Keratinocyte (primary cell): ENCODE measurements at regions not wholly inside any gene's neighbourhood (a gene's known extent, or its start where the extent isn't known, plus 50 kb on each side); places are given as distances from the start of the nearest gene placed in this dataset.

Source experiments
- DNase-seq: peaks from one replicate; pipeline ENCODE4 v3.0.0-alpha.2; 2011; ENCODE audit warnings: low read depth, missing footprints, low spot score
- FAIRE-seq: peaks from 2 replicates; lab custom pipeline; 2011; peaks lifted over from hg19 to GRCh38; lab: Jason Lieb, UNC
- H2AFZ ChIP-seq: 2 replicates; pipeline ENCODE4 v1.6.0; 2012; ENCODE audit warnings: low read length, control low read depth, inconsistent platforms; ENCODE audit not compliant: control insufficient read depth
- H3K27ac ChIP-seq: 2 replicates; pipeline ENCODE4 v1.5.1; 2011; ENCODE audit warnings: low read length; ENCODE audit not compliant: control insufficient read depth, insufficient read depth
- H3K27me3 ChIP-seq: 3 replicates; pipeline ENCODE4 v1.6.0; 2011; ENCODE audit warnings: low read length; ENCODE audit not compliant: control insufficient read depth, insufficient read depth; ENCODE audit errors: extremely low read depth
- H3K36me3 ChIP-seq, 2 experiments: 2 replicates in 1 of 2; 3 replicates in 1 of 2; pipeline ENCODE4 v1.5.1; 2011; ENCODE audit warnings: low read length in 2 of 2, mild to moderate bottlenecking in 1 of 2; ENCODE audit not compliant: control insufficient read depth in 2 of 2, insufficient read depth in 2 of 2; ENCODE audit errors: extremely low read depth in 1 of 2
- H3K4me1 ChIP-seq: 3 replicates; pipeline ENCODE4 v1.5.1; 2011; ENCODE audit warnings: low read length; ENCODE audit not compliant: control insufficient read depth, insufficient read depth; ENCODE audit errors: extremely low read depth
- H3K4me2 ChIP-seq: 3 replicates; pipeline ENCODE4 v1.6.0; 2011; ENCODE audit warnings: low read depth, low read length; ENCODE audit not compliant: control insufficient read depth, insufficient read depth; ENCODE audit errors: extremely low read depth
- H3K4me3 ChIP-seq, 3 experiments: fragments of 200-600 bp in 1 of 3; sonication (generic) in 1 of 3; 2 replicates in 2 of 3; 3 replicates in 1 of 3; pipeline ENCODE4 v1.5.1; 2011 to 2016; ENCODE audit warnings: low read length in 3 of 3, mild to moderate bottlenecking in 3 of 3, control low read depth in 2 of 3, inconsistent platforms in 1 of 3, low read depth in 1 of 3, mixed read lengths in 1 of 3, mixed run types in 1 of 3, moderate library complexity in 1 of 3; ENCODE audit not compliant: control insufficient read depth in 2 of 3, insufficient read depth in 2 of 3; ENCODE audit errors: extremely low read depth in 1 of 3
- H3K79me2 ChIP-seq: 2 replicates; pipeline ENCODE4 v1.6.0; 2012; ENCODE audit warnings: low read length; ENCODE audit not compliant: control insufficient read depth, insufficient read depth
- H3K9ac ChIP-seq: 3 replicates; pipeline ENCODE4 v1.6.0; 2011; ENCODE audit warnings: low read length; ENCODE audit not compliant: control insufficient read depth, insufficient read depth; ENCODE audit errors: extremely low read depth
- H3K9me1 ChIP-seq: 3 replicates; pipeline ENCODE4 v1.6.0; 2011; ENCODE audit warnings: low read length; ENCODE audit not compliant: control insufficient read depth, insufficient read depth; ENCODE audit errors: extremely low read depth
- H3K9me3 ChIP-seq: 2 replicates; pipeline ENCODE4 v1.5.1; 2012; ENCODE audit warnings: low read depth, low read length; ENCODE audit not compliant: control insufficient read depth
- H4K20me1 ChIP-seq: 3 replicates; pipeline ENCODE4 v1.6.0; 2011; ENCODE audit warnings: low read length; ENCODE audit not compliant: control insufficient read depth, insufficient read depth; ENCODE audit errors: extremely low read depth
- CTCF ChIP-seq, 3 experiments: IDR thresholded peaks in 1 of 3; conservative IDR thresholded peaks in 1 of 3; optimal IDR thresholded peaks in 1 of 3; 2 replicates in 2 of 3; 3 replicates in 1 of 3; pipeline versions ENCODE3 to v1.5.1; 2011; ENCODE audit warnings: low read length in 3 of 3, mild to moderate bottlenecking in 3 of 3, moderate library complexity in 2 of 3, control low read depth in 1 of 3, inconsistent platforms in 1 of 3; ENCODE audit not compliant: insufficient read depth in 2 of 3; ENCODE audit errors: extremely low read depth in 1 of 3
- EZH2 ChIP-seq: IDR thresholded peaks from one replicate; pipeline ENCODE4 v1.6.1; 2012; ENCODE audit warnings: inconsistent platforms, mild to moderate bottlenecking, low read length, moderate library complexity
- dilution Hi-C: fragments of 300-500 bp; cut with MboI; formaldehyde crosslinking; loops from one replicate; pipeline ENCODE4 v1.7.0; 2020; ENCODE audit warnings: low sequenced_read_pairs; ENCODE audit not compliant: extremely low pct_ligation_motif_present

GRCh38 chr9:82457298-82457697, 468.7 kb downstream of the SPATA31D1 start:
- DNase-seq (no peak), FAIRE-seq (no peak)
- H3K79me2 ChIP-seq, result no peaks in the 10 kb centered on the region
- H3K4me1 ChIP-seq, result no peaks in the 10 kb centered on the region
- no peak overlapping the region for H3K4me2 ChIP-seq
- dilution Hi-C loops, result no loop called here
- H3K4me3 ChIP-seq, result no peak overlapping the region
- no peak overlapping the region for H3K9ac ChIP-seq
- H3K27me3 ChIP-seq, result no peaks in the 10 kb centered on the region
- no peak for TF ChIP-seq EZH2
- no peak for TF ChIP-seq CTCF (optimal IDR thresholded peaks at IDR 0.05 in 1 of 3, IDR thresholded peaks at IDR 0.05 in 1 of 3, conservative IDR thresholded peaks at IDR 0.05 in 1 of 3; ENCODE audit: extremely low read depth in 1 of 3, insufficient read depth in 2 of 3, low read length in 3 of 3)
- no peaks in the 10 kb centered on the region for H4K20me1 ChIP-seq
- H2AFZ ChIP-seq, result no peak overlapping the region
- no peak overlapping the region for H3K27ac ChIP-seq
- H3K9me3 ChIP-seq, result no peaks in the 10 kb centered on the region
- H3K9me1 ChIP-seq, result no peaks in the 10 kb centered on the region
- H3K36me3 ChIP-seq, result no peaks in the 10 kb centered on the region

GRCh38 chr9:82457891-82458290, 469.3 kb downstream of the SPATA31D1 start:
- Histone ChIP-seq H3K9ac (no peak overlapping the region), H3K9me3 (no peaks in the 10 kb centered on the region), H3K4me3 (no peak overlapping the region), H3K36me3 (no peaks in the 10 kb centered on the region), H3K9me1 (no peaks in the 10 kb centered on the region), H3K27me3 (no peaks in the 10 kb centered on the region), H3K27ac (no peak overlapping the region), H4K20me1 (no peaks in the 10 kb centered on the region), H3K4me2 (no peak overlapping the region), H3K4me1 (no peaks in the 10 kb centered on the region), H3K79me2 (no peaks in the 10 kb centered on the region), H2AFZ (no peak overlapping the region)
- TF ChIP-seq CTCF (optimal IDR thresholded peaks at IDR 0.05 in 1 of 3, IDR thresholded peaks at IDR 0.05 in 1 of 3, conservative IDR thresholded peaks at IDR 0.05 in 1 of 3; ENCODE audit: extremely low read depth in 1 of 3, insufficient read depth in 2 of 3, low read length in 3 of 3), result no peak
- TF ChIP-seq EZH2, result no peak
- FAIRE-seq (no peak), DNase-seq (no peak)
- dilution Hi-C loops, result no loop called here
